IPS-18c (cell line): ENCODE measurements at regions not wholly inside any gene's neighbourhood (a gene's known extent, or its start where the extent isn't known, plus 50 kb on each side); places are given as distances from the start of the nearest gene placed in this dataset.

Experiments
- H3K4me3 ChIP-seq: 2 replicates; pipeline ENCODE4 v1.7.0; 2013; ENCODE audit warnings: low read depth, mild to moderate bottlenecking, low read length, moderate library complexity; ENCODE audit not compliant: insufficient read depth
- H3K9me3 ChIP-seq: one replicate; pipeline ENCODE4 v1.6.1; 2013; ENCODE audit warnings: mild to moderate bottlenecking, low read length, moderate library complexity; ENCODE audit not compliant: control insufficient read depth, insufficient read depth

- Histone ChIP-seq H3K4me3 (no peak overlapping the region), H3K9me3 (no peaks in the 10 kb centered on the region)
Measured at GRCh38 chr12:131603106-131603938, 107.6 kb upstream of the SFSWAP start.

- H3K9me3 ChIP-seq: no peaks in the 10 kb centered on the region
- no peak overlapping the region; the same call in 1 of the 2 replicates for H3K4me3 ChIP-seq
Measured at GRCh38 chr12:131603939-131604795, 106.7 kb upstream of the SFSWAP start.

GRCh38 chr12:131604859-131605258 lies 106.0 kb upstream of the SFSWAP start:
- Histone ChIP-seq H3K4me3 (no peak overlapping the region), H3K9me3 (no peaks in the 10 kb centered on the region)

- Histone ChIP-seq H3K9me3 (no peaks in the 10 kb centered on the region), H3K4me3 (no peak overlapping the region)
Measured at GRCh38 chr12:131605304-131605829, 105.5 kb upstream of the SFSWAP start.

- no peak overlapping the region for H3K4me3 ChIP-seq
- no peaks in the 10 kb centered on the region for H3K9me3 ChIP-seq
Measured at GRCh38 chr12:131606218-131606901, 104.5 kb upstream of the SFSWAP start.

GRCh38 chr12:131607658-131608447 lies 103.0 kb upstream of the SFSWAP start:
- Histone ChIP-seq H3K4me3 (no peak overlapping the region), H3K9me3 (no peaks in the 10 kb centered on the region)

- H3K4me3 ChIP-seq: no peak overlapping the region
Measured at GRCh38 chr12:131608740-131609690, 101.9 kb upstream of the SFSWAP start.

GRCh38 chr12:131609762-131610161 lies 101.1 kb upstream of the SFSWAP start:
- H3K4me3 ChIP-seq: no peak overlapping the region
- no peaks in the 10 kb centered on the region for H3K9me3 ChIP-seq

More at GRCh38 chr12:131608740-131609690, 101.9 kb upstream of the SFSWAP start:
- H3K9me3 ChIP-seq: no peaks in the 10 kb centered on the region

GRCh38 chr12:131610181-131610580 lies 100.7 kb upstream of the SFSWAP start:
- no peaks in the 10 kb centered on the region for H3K9me3 ChIP-seq
- no peak overlapping the region for H3K4me3 ChIP-seq

- H3K4me3 ChIP-seq: no peak overlapping the region
- H3K9me3 ChIP-seq: no peaks in the 10 kb centered on the region
Measured at GRCh38 chr12:131610891-131611290, 100.0 kb upstream of the SFSWAP start.

GRCh38 chr12:131611416-131612091 lies 99.3 kb upstream of the SFSWAP start:
- no peak overlapping the region for H3K4me3 ChIP-seq
- no peaks in the 10 kb centered on the region for H3K9me3 ChIP-seq

GRCh38 chr12:131612092-131612755 lies 98.7 kb upstream of the SFSWAP start:
- no peak overlapping the region for H3K4me3 ChIP-seq

GRCh38 chr12:131613186-131613585 lies 97.7 kb upstream of the SFSWAP start:
- H3K9me3 ChIP-seq: no peaks in the 10 kb centered on the region
- no peak overlapping the region for H3K4me3 ChIP-seq

More at GRCh38 chr12:131612092-131612755, 98.7 kb upstream of the SFSWAP start:
- no peaks in the 10 kb centered on the region for H3K9me3 ChIP-seq

GRCh38 chr12:131613678-131614077 lies 97.2 kb upstream of the SFSWAP start:
- Histone ChIP-seq H3K4me3 (no peak overlapping the region), H3K9me3 (no peaks in the 10 kb centered on the region)
